ENCODE measurements at regions not wholly inside any gene's neighbourhood (a gene's known extent, or its start where the extent isn't known, plus 50 kb on each side); places are given as distances from the start of the nearest gene placed in this dataset.
"Not testable (repeated sequence)": the region's sequence is repeated elsewhere in the genome, so short reads cannot be mapped to it uniquely, and the experiment has no call there.

DNA sequence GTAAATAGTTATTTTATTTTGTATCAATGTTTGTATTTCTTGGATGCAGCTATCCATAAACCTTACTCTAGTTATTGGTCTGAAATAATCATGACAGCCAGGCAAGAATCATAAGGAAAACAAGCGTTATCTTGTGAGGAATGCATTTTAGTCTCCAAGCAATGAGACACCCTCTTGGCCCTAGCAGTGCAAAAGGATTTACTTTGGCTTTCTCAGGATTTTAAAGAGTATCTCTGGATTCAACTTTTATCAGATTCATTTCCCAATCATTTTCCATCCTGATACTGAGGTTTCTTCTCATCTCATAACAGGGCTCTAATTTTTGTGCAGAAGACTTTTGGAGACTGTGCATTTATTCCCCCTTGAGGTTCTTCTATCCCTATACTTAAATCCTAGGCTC, 480.8 kb downstream of the TMX3 start:
- DNase-seq (ENCODE audit: low spot score): peak; percentile 82

DNA sequence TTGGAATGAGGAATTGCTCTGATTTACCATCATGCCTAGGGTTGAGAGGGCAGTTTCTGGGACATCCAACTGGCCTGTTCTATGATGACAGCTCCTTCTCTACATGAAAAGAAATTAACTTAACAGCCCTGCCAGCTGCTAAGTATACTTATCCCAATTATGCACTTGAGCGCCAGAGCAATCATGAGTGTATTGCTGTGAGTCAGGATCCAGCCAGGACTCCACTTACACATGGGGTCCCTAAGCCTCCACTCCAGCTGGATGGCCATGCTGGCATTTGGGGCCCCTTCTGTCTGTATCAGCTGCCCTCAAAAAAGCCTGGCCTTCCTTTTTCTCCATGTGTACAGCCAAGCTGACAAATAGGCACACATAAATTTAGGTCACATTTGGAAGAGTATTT, 481.9 kb downstream of the TMX3 start:
- no peak for DNase-seq (ENCODE audit: low spot score)

GRCh38 chr18:68229351-68229750, 485.6 kb downstream of the TMX3 start:
- DNase-seq (ENCODE audit: low spot score): no peak

DNA sequence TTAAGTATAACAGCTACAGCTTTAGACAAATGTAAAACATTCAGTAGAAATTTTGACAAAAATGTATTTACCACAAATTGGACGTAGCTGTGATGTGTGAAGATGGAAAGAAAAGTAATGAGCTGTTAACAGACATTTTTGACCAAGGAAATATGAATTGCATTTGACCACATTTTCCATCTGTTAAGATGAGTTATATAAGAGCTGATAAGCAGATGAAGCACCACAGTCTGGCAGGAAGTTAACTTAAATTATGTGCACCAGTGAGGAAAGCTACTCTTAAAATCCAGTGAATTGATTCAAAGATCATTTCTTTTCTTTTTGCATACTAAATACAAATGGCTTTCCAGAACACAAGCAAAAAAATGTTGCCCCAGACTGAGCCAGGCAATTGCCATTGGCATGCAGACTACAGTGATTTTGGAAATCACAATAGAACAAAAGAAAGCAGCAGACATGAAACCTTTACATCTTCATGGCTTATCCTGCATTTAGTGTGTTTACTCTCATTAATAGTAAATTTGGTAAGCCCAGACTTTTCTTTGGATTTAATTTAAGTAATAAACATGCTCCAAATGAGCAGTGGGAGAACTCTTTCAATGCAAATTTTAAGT, 493.7 kb downstream of the TMX3 start:
- no peak for DNase-seq (ENCODE audit: low spot score)

- DNase-seq (ENCODE audit: low spot score): no peak
These were observed 494.4 kb downstream of the TMX3 start for GRCh38 chr18:68220458-68220857.

DNA sequence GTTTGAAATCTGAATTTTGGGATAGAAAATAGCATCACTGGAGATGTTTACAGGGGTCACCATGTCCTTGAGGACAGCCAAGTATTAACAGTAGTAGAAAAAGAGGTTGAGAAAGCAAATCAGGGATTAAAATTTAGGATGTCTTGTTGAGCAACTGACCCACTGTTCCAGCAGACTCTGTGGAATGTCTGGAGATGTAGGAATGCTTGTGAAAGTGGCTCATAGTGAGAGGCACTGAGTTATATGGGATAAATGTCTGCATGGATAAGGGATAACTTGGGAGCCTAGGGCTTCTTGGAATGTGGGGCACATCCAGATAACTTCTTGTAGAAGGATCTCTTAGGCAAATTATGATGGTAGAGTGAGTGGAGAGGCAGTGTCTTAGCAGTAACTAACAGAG, 495.0 kb downstream of the TMX3 start:
- DNase-seq (ENCODE audit: low spot score): peak; percentile 40

DNA sequence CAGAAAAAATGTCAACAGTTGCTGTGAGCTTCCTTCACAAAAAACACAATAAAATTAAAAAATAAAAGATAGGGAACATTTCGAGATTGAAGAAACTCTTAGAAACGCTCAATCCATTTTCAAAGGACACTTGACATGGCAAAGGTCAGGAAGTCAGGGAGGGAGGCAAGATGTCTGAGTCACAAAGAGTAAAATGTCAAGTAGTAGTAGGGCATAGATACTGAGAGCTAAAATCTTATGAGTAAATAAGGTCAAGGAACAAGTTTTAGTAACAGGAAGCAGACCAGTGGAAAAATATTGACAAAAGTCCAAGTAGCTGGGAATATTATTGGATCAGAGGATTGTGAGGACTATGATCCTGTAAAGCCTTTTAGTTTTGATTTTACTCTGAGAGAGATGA, 495.6 kb downstream of the TMX3 start:
- DNase-seq (ENCODE audit: low spot score): peak; percentile 8

DNA sequence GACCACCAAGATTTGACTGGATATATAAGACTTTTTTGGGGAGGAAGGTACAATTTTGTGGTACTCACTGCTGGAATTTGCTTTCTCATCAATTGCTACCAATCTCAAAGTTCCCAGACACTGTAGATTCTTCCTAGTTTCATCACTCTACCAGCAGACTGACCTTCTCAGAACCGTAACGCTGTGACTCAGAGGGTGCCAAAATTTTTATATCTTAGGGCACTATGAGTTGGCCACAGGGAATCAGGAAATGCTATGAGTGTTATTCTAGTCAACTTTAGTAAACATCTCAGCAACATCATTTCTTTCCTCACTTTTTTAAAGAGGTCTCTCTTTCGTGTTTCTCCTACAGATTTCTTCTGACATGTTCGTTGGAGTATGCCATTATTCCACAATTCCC, 499.0 kb downstream of the TMX3 start:
- DNase-seq (ENCODE audit: low spot score): no peak

DNA sequence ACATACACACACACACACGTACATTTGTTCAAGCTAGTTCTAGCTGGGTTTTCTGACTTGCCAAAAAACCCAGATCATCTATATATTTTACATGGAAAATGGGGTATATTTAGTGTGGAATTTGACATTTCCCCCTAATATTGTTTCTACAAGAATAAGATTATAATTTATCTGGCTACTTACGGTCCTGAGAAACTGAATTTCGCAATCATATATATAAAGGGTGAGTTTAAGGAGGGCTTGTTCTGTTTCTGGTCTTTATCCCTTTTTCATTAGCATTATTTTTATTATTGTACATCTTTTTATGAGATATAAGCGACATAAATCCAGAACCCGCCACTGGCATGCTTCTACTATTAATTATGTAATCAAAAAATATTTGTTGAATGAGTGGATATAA, 528.9 kb downstream of the TMX3 start:
- DNase-seq (ENCODE audit: low spot score): no peak

- no peak for DNase-seq (ENCODE audit: low spot score)
These were observed 533.0 kb downstream of the TMX3 start for GRCh38 chr18:68181956-68182355.

GRCh38 chr18:68179811-68180210, 535.1 kb downstream of the TMX3 start:
- no peak for DNase-seq (ENCODE audit: low spot score)

DNA sequence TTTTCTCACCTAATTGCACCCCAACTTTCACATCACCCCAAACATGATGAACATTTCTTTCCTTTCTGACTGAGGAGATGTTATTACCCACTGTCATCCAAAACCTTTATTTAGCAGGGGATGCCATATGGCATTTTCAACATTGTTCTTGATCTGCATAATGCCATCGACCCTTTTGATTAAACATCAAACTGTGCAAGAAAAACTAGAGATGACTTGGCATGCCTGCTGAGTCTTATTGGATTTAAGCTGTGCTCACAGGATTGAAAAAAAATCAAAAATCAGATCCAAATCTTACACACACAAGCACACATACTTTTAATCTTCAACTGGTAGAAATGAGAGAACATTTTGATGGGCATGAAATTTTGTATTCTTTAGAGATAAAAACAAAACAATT, 536.0 kb downstream of the TMX3 start:
- DNase-seq (ENCODE audit: low spot score): no peak

DNA sequence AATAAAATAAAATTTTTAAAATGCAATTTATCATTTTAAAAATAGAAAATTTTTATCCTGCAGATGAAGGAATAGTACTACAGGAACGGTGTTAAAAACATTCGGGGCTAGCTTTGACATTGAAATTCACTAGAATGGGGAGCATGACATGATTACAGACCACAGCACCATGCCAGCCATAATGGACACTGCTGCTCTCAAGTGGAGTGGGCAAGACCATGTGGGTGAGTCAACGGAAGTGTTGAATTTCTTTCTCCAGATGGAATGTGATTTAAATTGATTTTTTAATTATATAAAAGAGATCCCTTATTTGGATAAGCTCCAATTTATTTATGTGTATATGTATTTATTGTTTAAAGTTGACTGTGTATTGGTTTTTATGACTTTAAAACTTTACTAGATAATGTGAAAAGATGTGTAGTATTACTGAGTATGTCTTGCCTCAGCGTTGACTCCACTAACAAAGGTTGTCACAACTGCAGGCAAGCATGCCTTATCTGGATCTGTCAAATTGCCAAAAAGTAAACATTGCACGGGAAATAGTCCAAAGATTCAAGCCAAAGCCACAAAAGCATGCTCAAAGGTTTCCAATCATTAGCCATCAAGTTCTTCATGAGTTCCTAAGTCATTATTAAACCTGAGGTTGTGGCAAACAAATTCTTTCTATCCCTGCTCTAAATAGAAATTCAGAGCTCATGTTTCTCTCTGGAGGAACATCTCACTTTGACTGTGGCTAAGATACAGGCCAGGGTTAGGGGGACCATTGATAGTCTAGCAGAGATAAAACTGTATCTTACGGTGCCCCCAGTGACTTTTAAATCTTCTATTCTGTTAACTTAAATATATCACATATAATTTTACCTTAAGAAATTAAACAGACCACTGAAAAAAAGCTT, 536.9 kb downstream of the TMX3 start:
- peak; percentile 6 for DNase-seq (ENCODE audit: low spot score)

- no peak for DNase-seq (ENCODE audit: low spot score)
These were observed 538.0 kb downstream of the TMX3 start for GRCh38 chr18:68176901-68177300.

DNA sequence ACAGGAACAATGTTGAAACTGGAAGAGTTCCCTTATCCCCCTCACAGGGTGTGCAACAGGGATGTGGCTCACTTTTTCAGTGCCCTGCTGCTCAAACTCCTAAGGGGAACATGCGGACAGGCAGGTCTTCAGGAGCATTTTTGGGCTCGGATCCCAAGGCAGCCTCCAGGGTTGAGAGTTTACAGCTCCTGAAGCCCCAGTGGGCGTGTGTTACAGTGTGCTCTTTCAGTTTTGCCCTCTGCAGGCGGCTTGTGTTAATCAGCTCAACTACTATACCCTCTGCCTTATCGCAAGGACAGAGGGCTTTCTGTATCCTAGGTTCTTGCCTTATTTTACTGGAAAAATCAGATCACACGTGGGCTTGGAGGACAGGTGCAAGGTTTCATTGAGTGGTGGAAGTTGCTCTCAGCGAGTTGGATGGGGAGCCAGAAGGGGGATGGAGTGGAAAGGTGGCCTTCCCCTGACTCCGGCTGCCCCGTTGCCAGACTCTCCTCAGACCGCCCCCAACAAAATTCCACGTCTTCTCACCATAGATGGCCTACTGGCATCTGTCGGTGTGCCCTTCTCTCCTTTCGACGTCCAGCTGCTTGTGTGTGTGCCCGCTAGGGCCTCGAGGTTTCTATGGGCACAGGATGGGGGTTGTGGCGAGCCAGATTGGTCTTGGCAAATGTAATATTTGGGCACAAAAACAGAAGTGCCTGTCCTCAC, 541.9 kb downstream of the TMX3 start:
- no peak for DNase-seq (ENCODE audit: low spot score)

DNA sequence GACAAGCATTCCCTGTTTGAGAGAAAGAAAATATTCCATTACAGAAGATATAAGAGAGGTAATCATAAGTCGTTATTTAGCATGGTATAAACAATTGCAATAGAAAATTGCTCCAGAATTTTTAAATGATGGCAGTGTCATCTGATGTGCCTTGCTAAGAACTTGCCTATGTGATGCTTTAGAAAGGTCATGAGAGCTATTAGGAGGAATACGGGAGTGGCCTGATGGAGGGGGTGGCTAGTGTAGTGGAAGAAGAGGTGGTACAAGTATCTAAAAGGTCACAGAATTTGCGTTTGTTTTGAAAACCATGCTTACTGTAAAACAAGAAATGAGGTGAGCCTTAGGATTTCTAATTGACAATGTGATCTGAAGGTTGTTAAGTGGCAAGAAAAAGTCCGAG, 550.0 kb downstream of the TMX3 start:
- DNase-seq (ENCODE audit: low spot score): no peak

- not testable (repeated sequence) for DNase-seq (ENCODE audit: low spot score)
These were observed 561.1 kb downstream of the TMX3 start for GRCh38 chr18:68153821-68154220.

DNA sequence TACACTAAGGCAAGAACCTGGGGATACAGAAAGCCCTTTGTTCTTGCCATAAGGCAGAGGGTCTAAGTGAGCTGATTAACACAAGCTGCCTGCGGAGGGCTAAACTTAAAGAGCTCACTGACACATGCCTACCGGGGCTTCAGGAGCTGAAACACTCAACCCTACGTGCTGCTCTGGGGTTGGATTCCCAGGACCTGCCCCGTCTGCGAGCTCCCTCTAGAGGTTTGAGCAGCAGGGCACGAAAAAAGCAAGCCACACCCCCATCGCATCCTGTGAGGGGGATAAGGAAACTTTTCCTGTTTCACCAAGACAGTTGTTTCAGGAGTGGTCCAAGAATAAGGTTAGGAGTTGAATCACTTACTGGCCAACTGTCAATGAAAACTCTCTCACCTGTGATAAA, 562.1 kb downstream of the TMX3 start:
- no peak for DNase-seq (ENCODE audit: low spot score)

- peak; percentile 52 for DNase-seq (ENCODE audit: low spot score)
These were observed 563.9 kb downstream of the TMX3 start for GRCh38 chr18:68150961-68151360.

- no peak for DNase-seq (ENCODE audit: low spot score)
These were observed 566.0 kb downstream of the TMX3 start for GRCh38 chr18:68148863-68149262.

- DNase-seq (ENCODE audit: low spot score): no peak
These were observed 567.2 kb downstream of the TMX3 start for GRCh38 chr18:68147728-68148127.

- DNase-seq (ENCODE audit: low spot score): no peak
These were observed 593.1 kb downstream of the TMX3 start for GRCh38 chr18:68121826-68122225.

- DNase-seq (ENCODE audit: low spot score): no peak
These were observed 593.6 kb downstream of the TMX3 start for GRCh38 chr18:68121308-68121707.

All from umbilical cord (tissue), 1 donor.